ENCODE measurements at regions not wholly inside any gene's neighbourhood (a gene's known extent, or its start where the extent isn't known, plus 50 kb on each side); places are given as distances from the start of the nearest gene placed in this dataset.

- TF ChIP-seq CTCF (IDR thresholded peaks at IDR 0.05) (no peak), POLR2A (IDR thresholded peaks at IDR 0.05) (no peak), POLR2AphosphoS5 (IDR thresholded peaks at IDR 0.05) (no peak)
These were observed 520.5 kb upstream of the STXBP6 start for GRCh38 chr14:25570483-25570882.

Measured in breast epithelium (tissue), 3 donors.